BE2C (cell line): ENCODE measurements at regions not wholly inside any gene's neighbourhood (a gene's known extent, or its start where the extent isn't known, plus 50 kb on each side); places are given as distances from the start of the nearest gene placed in this dataset.

ENCODE experiments used
- DNase-seq: peaks from one replicate; pipeline ENCODE4 v3.0.0-alpha.2; 2020
- H3K27me3 ChIP-seq: fragments of 250-450 bp; sonication (Bioruptor Pico); 2 replicates; pipeline ENCODE4 v1.5.1; 2020; ENCODE audit warnings: mild to moderate bottlenecking
- H3K36me3 ChIP-seq: fragments of 250-450 bp; sonication (Bioruptor Pico); 2 replicates; pipeline ENCODE4 v1.5.1; 2020; ENCODE audit warnings: mild to moderate bottlenecking
- H3K4me1 ChIP-seq: fragments of 250-450 bp; sonication (Bioruptor Pico); 2 replicates; pipeline ENCODE4 v1.5.1; 2020
- H3K4me3 ChIP-seq: 2 replicates; pipeline ENCODE4 v1.5.1; 2011; ENCODE audit warnings: low read depth, low read length
- H3K9me3 ChIP-seq: fragments of 250-450 bp; sonication (Bioruptor Pico); 2 replicates; pipeline ENCODE4 v1.5.1; 2020
- CTCF ChIP-seq: IDR thresholded peaks from 2 replicates; pipeline ENCODE4 v1.5.1; 2012; ENCODE audit warnings: mild to moderate bottlenecking, low read depth, low read length

GRCh38 chr21:27582948-27583430 lies 616.1 kb upstream of the ADAMTS5 start:
- no peak for DNase-seq
- no peak for TF ChIP-seq CTCF
- H3K4me3 ChIP-seq: no peak overlapping the region
- no peaks in the 10 kb centered on the region for H3K27me3 ChIP-seq
- no peaks in the 10 kb centered on the region for H3K4me1 ChIP-seq
- H3K9me3 ChIP-seq: no peaks in the 10 kb centered on the region
- no peaks in the 10 kb centered on the region for H3K36me3 ChIP-seq

GRCh38 chr21:27582246-27582947 lies 615.5 kb upstream of the ADAMTS5 start:
- H3K4me1 ChIP-seq: no peaks in the 10 kb centered on the region
- TF ChIP-seq CTCF: no peak
- no peaks in the 10 kb centered on the region for H3K9me3 ChIP-seq
- H3K4me3 ChIP-seq: no peak overlapping the region
- H3K27me3 ChIP-seq: no peaks in the 10 kb centered on the region
- no peak for DNase-seq
- H3K36me3 ChIP-seq: no peaks in the 10 kb centered on the region

GRCh38 chr21:27581168-27581567 lies 614.3 kb upstream of the ADAMTS5 start:
- no peaks in the 10 kb centered on the region for H3K4me1 ChIP-seq
- no peak for DNase-seq
- H3K9me3 ChIP-seq: no peaks in the 10 kb centered on the region
- H3K4me3 ChIP-seq: no peak overlapping the region
- H3K27me3 ChIP-seq: no peaks in the 10 kb centered on the region
- H3K36me3 ChIP-seq: no peaks in the 10 kb centered on the region
- TF ChIP-seq CTCF: no peak

- Histone ChIP-seq H3K36me3 (no peaks in the 10 kb centered on the region), H3K4me1 (no peaks in the 10 kb centered on the region), H3K27me3 (no peaks in the 10 kb centered on the region), H3K9me3 (no peaks in the 10 kb centered on the region), H3K4me3 (no peak overlapping the region)
- no peak for DNase-seq
- TF ChIP-seq CTCF: no peak
Measured at GRCh38 chr21:27580276-27580675, 613.4 kb upstream of the ADAMTS5 start.

GRCh38 chr21:27578741-27579265 lies 611.9 kb upstream of the ADAMTS5 start:
- Histone ChIP-seq H3K4me1 (no peaks in the 10 kb centered on the region), H3K27me3 (no peaks in the 10 kb centered on the region), H3K4me3 (no peak overlapping the region), H3K36me3 (no peaks in the 10 kb centered on the region), H3K9me3 (no peaks in the 10 kb centered on the region)
- TF ChIP-seq CTCF: no peak
- DNase-seq: no peak

- H3K4me3 ChIP-seq: no peak overlapping the region
- H3K9me3 ChIP-seq: no peaks in the 10 kb centered on the region
- TF ChIP-seq CTCF: no peak
- H3K27me3 ChIP-seq: no peaks in the 10 kb centered on the region
- H3K36me3 ChIP-seq: no peaks in the 10 kb centered on the region
- H3K4me1 ChIP-seq: no peaks in the 10 kb centered on the region
- DNase-seq: no peak
Measured at GRCh38 chr21:27572696-27573095, 605.8 kb upstream of the ADAMTS5 start.
